Activated CD4-positive, alpha-beta T cell treated with anti-CD3 and anti-CD28 coated beads for 36 hours (primary cell): ENCODE measurements at regions not wholly inside any gene's neighbourhood (a gene's known extent, or its start where the extent isn't known, plus 50 kb on each side); places are given as distances from the start of the nearest gene placed in this dataset. TPM values are rescaled to one million over a fixed set of nuclear protein-coding genes. Genes with fewer than 3 reads are reported as not detected.

Experiments
- microRNA-seq: library from miRNA; unstranded; fragments of <30 nt; microRNA quantifications from one replicate; pipeline ENCODE4 v1.2.0, GENCODE V29; 2021; ENCODE audit warnings: borderline replicate concordance

Small RNA genes in the stretch of these regions (microRNA-seq; reads per million reads assigned to microRNA genes)
- not detected for gene MIR6078
